Panc1 (cell line): ENCODE measurements at regions not wholly inside any gene's neighbourhood (a gene's known extent, or its start where the extent isn't known, plus 50 kb on each side); places are given as distances from the start of the nearest gene placed in this dataset.

ENCODE experiments used
- ATAC-seq: fragments of 200-7000 bp; cut with Tn5 transposase; 2 replicates; pipeline ENCODE4 v1.9.1; 2020; ENCODE audit warnings: mild to moderate bottlenecking, moderate library complexity
- BruUV-seq: library from RNA; stranded (reverse); fragments of 400-500 nt; replicated peaks from 2 replicates; lab custom pipeline; 2021; lab: Mats Ljungman, UMichigan
- CTCF ChIA-PET: fragments of 300-600 bp; sonication (Branson Sonifier 250); formaldehyde crosslinking; loops from one replicate; lab custom pipeline; 2022; ENCODE audit warnings: antibody characterized with exemption; lab: Charles Lee
- POLR2A ChIA-PET: fragments of 300-600 bp; sonication (Branson Sonifier 250); formaldehyde crosslinking; loops from one replicate; lab custom pipeline; 2022; ENCODE audit warnings: antibody characterized with exemption; lab: Charles Lee
- DNase-seq: peaks from one replicate; pipeline ENCODE4 v3.0.0-alpha.2; 2010; ENCODE audit warnings: low read depth, low spot score
- H3K27ac ChIP-seq: 2 replicates; pipeline ENCODE4 v1.5.1; 2011; ENCODE audit warnings: mild to moderate bottlenecking, low read length, inconsistent platforms
- H3K27me3 ChIP-seq: fragments of 200-500 bp; sonication (Bioruptor generic); 2 replicates; pipeline ENCODE4 v1.6.0; 2014; ENCODE audit warnings: low read length, inconsistent platforms; ENCODE audit not compliant: control insufficient read depth, insufficient read depth
- H3K36me3 ChIP-seq: fragments of 200-500 bp; sonication (Bioruptor generic); 2 replicates; pipeline ENCODE4 v1.5.1; 2014; ENCODE audit warnings: inconsistent platforms, mild to moderate bottlenecking, low read length, moderate library complexity; ENCODE audit not compliant: control insufficient read depth, insufficient read depth
- H3K4me1 ChIP-seq: 2 replicates; pipeline ENCODE4 v1.5.1; 2011; ENCODE audit warnings: inconsistent platforms, mild to moderate bottlenecking, low read length, moderate library complexity; ENCODE audit not compliant: control insufficient read depth, insufficient read depth
- H3K4me3 ChIP-seq, 2 experiments: 2 replicates each; pipeline ENCODE4 v1.5.1; 2011 to 2012; ENCODE audit warnings: low read depth in 2 of 2, low read length in 2 of 2, mild to moderate bottlenecking in 2 of 2, inconsistent platforms in 1 of 2, moderate library complexity in 1 of 2
- H3K9me3 ChIP-seq: fragments of 200-500 bp; sonication (Bioruptor generic); 2 replicates; pipeline ENCODE4 v1.5.1; 2014; ENCODE audit warnings: low read depth, mild to moderate bottlenecking, inconsistent platforms, low read length, moderate library complexity; ENCODE audit not compliant: control insufficient read depth, insufficient read depth
- CTCF ChIP-seq: fragments of 450-650 bp; IDR thresholded peaks from 2 replicates; pipeline ENCODE4 v1.5.1; 2017; ENCODE audit warnings: mild to moderate bottlenecking
- POLR2AphosphoS5 ChIP-seq: IDR thresholded peaks from 2 replicates; pipeline ENCODE4 v1.6.1; 2012; ENCODE audit warnings: mild to moderate bottlenecking, low read depth, low read length, moderate library complexity
- REST ChIP-seq, 2 experiments: IDR thresholded peaks; 2 replicates each; pipeline ENCODE4 v1.6.1; 2011 to 2012; ENCODE audit warnings: low read depth in 2 of 2, control low read depth in 1 of 2, low read length in 1 of 2, mild to moderate bottlenecking in 1 of 2, moderate library complexity in 1 of 2; ENCODE audit not compliant: insufficient read depth in 1 of 2
- SIN3A ChIP-seq: IDR thresholded peaks from 2 replicates; pipeline ENCODE4 v1.6.1; 2012; ENCODE audit warnings: low read depth, mild to moderate bottlenecking, low read length, moderate library complexity, borderline replicate concordance; ENCODE audit not compliant: insufficient read depth
- TCF7L2 ChIP-seq: IDR thresholded peaks from 2 replicates; pipeline ENCODE4 v1.6.1; 2011; ENCODE audit warnings: mild to moderate bottlenecking, low read depth, low read length, inconsistent platforms
- in situ Hi-C: cut with HindIII; loops from 2 replicates; pipeline ENCODE4 v1.10.0; 2016; ENCODE audit warnings: low sequenced_read_pairs, low pct_unique_long_range_greater_than_20kb
- intact Hi-C: fragments of 100-400 bp; cut with micrococcal nuclease; formaldehyde crosslinking; loops from one replicate; pipeline ENCODE4 v1.10.0; 2022; ENCODE audit not compliant: unreplicated experiment

- no peaks in the 10 kb centered on the region for H3K4me1 ChIP-seq
- ChIA-PET CTCF (no interaction called here), POLR2A (no interaction called here)
- no peak overlapping the region for H3K4me3 ChIP-seq
- in situ Hi-C loops: no loop called here
- no peaks in the 10 kb centered on the region for H3K9me3 ChIP-seq
- no peaks in the 10 kb centered on the region for H3K27me3 ChIP-seq
- TF ChIP-seq REST (IDR thresholded peaks at IDR 0.05; ENCODE audit: insufficient read depth in 1 of 2, low read depth in 2 of 2, low read length in 1 of 2): no peak
- no peak for TF ChIP-seq TCF7L2
- TF ChIP-seq SIN3A: no peak
- no peak for TF ChIP-seq CTCF
- no peak for TF ChIP-seq POLR2AphosphoS5
- no peak for DNase-seq
- no peak for ATAC-seq
- H3K27ac ChIP-seq: no peak overlapping the region
- no peaks in the 10 kb centered on the region for H3K36me3 ChIP-seq
- intact Hi-C loops: no loop called here
- no TSS peak for BruUV-seq
Measured at GRCh38 chrX:94743478-94743877, 1069.5 kb downstream of the FAM133A start.

- in situ Hi-C loops: no loop called here
- DNase-seq (no peak), ATAC-seq (no peak)
- H3K4me1 ChIP-seq: no peaks in the 10 kb centered on the region
- H3K36me3 ChIP-seq: no peaks in the 10 kb centered on the region
- no TSS peak for BruUV-seq
- ChIA-PET CTCF (no interaction called here), POLR2A (no interaction called here)
- H3K9me3 ChIP-seq: no peaks in the 10 kb centered on the region
- H3K4me3 ChIP-seq: no peak overlapping the region
- no peak overlapping the region for H3K27ac ChIP-seq
- intact Hi-C loops: no loop called here
- TF ChIP-seq CTCF: no peak
- no peak for TF ChIP-seq SIN3A
- no peak for TF ChIP-seq REST (IDR thresholded peaks at IDR 0.05; ENCODE audit: insufficient read depth in 1 of 2, low read depth in 2 of 2, low read length in 1 of 2)
- no peak for TF ChIP-seq TCF7L2
- TF ChIP-seq POLR2AphosphoS5: no peak
- no peaks in the 10 kb centered on the region for H3K27me3 ChIP-seq
Measured at GRCh38 chrX:94744786-94745185, 1070.8 kb downstream of the FAM133A start.
